SK-N-SH (cell line): ENCODE measurements at regions not wholly inside any gene's neighbourhood (a gene's known extent, or its start where the extent isn't known, plus 50 kb on each side); places are given as distances from the start of the nearest gene placed in this dataset.

ENCODE experiments used
- CTCF ChIA-PET: fragments of 300-600, 350-600 bp; formaldehyde crosslinking; extraction: SDS; loops from one replicate; lab custom pipeline; 2021; lab: Yijun Ruan, JAX
- POLR2A ChIA-PET: fragments of 350-600 bp; sonication (Branson Sonifier 250); formaldehyde crosslinking; extraction: SDS; loops from one replicate; lab custom pipeline; 2020; ENCODE audit warnings: antibody characterized with exemption, inconsistent platforms; lab: Yijun Ruan, JAX
- DNase-seq: peaks from one replicate; pipeline ENCODE4 v3.0.0; 2012
- H2AFZ ChIP-seq: fragments of 200-600 bp; sonication (generic); 2 replicates; pipeline ENCODE4 v1.8.1; 2016; ENCODE audit warnings: antibody characterized with exemption, mild to moderate bottlenecking, low read depth
- H3F3A ChIP-seq: fragments of 200-600 bp; sonication (generic); replicated peaks from 2 replicates; pipeline ENCODE3; 2016; ENCODE audit warnings: antibody characterized with exemption, mild to moderate bottlenecking; ENCODE audit not compliant: insufficient read depth
- H3K27ac ChIP-seq, 2 experiments: fragments of 200-500 bp in 1 of 2; fragments of 200-600 bp in 1 of 2; sonication (Bioruptor generic) in 1 of 2; sonication (generic), shearing (Covaris generic) in 1 of 2; 2 replicates each; pipeline versions ENCODE4 v1.5.1 to v1.6.1; 2014 to 2016; ENCODE audit warnings: low read depth in 2 of 2, inconsistent platforms in 1 of 2, low read length in 1 of 2, mild to moderate bottlenecking in 1 of 2, mixed read lengths in 1 of 2
- H3K27me3 ChIP-seq: fragments of 200-600 bp; sonication (generic), shearing (Covaris generic); 2 replicates; pipeline ENCODE4 v1.6.1; 2016; ENCODE audit warnings: mixed run types; ENCODE audit not compliant: insufficient read depth
- H3K36me3 ChIP-seq, 2 experiments: fragments of 200-500 bp in 1 of 2; fragments of 200-600 bp in 1 of 2; sonication (Bioruptor generic) in 1 of 2; sonication (generic) in 1 of 2; replicated peaks in 1 of 2; 2 replicates each; pipeline versions ENCODE3 to v1.5.1; 2014 to 2016; ENCODE audit warnings: low read length in 1 of 2, mild to moderate bottlenecking in 1 of 2; ENCODE audit not compliant: insufficient read depth in 2 of 2, control insufficient read depth in 1 of 2
- H3K4me1 ChIP-seq, 2 experiments: fragments of 200-500 bp in 1 of 2; fragments of 200-600 bp in 1 of 2; sonication (Bioruptor generic) in 1 of 2; sonication (generic), shearing (Covaris generic) in 1 of 2; 2 replicates each; pipeline versions ENCODE4 v1.5.1 to v1.6.1; 2014 to 2016; ENCODE audit warnings: low read depth in 1 of 2, low read length in 1 of 2, mixed run types in 1 of 2; ENCODE audit not compliant: insufficient read depth in 2 of 2, control insufficient read depth in 1 of 2
- H3K4me2 ChIP-seq: fragments of 200-600 bp; sonication (generic), shearing (Covaris generic); 2 replicates; pipeline ENCODE4 v1.6.1; 2017; ENCODE audit warnings: mixed run types
- H3K4me3 ChIP-seq, 2 experiments: fragments of 200-500 bp in 1 of 2; fragments of 200-600 bp in 1 of 2; sonication (Bioruptor generic) in 1 of 2; sonication (generic), shearing (Covaris generic) in 1 of 2; 2 replicates each; pipeline versions ENCODE4 v1.5.1 to v1.8.1; 2014 to 2016; ENCODE audit warnings: low read depth in 2 of 2, inconsistent platforms in 1 of 2, low read length in 1 of 2, mild to moderate bottlenecking in 1 of 2, mixed read lengths in 1 of 2, moderate library complexity in 1 of 2
- H3K79me2 ChIP-seq: fragments of 200-600 bp; sonication (generic); 2 replicates; pipeline ENCODE4 v1.8.1; 2017; ENCODE audit warnings: mild to moderate bottlenecking; ENCODE audit not compliant: insufficient read depth
- H3K9ac ChIP-seq: fragments of 200-600 bp; sonication (generic); 2 replicates; pipeline ENCODE4 v1.6.1; 2017; ENCODE audit warnings: mixed run types
- H3K9me2 ChIP-seq: fragments of 200-600 bp; sonication (generic); 2 replicates; pipeline ENCODE4 v1.6.1; 2017; ENCODE audit warnings: mixed run types
- H3K9me3 ChIP-seq: fragments of 200-600 bp; sonication (generic); 2 replicates; pipeline ENCODE4 v1.6.1; 2017; ENCODE audit warnings: mixed run types, mild to moderate bottlenecking, moderate library complexity
- H4K20me1 ChIP-seq: fragments of 200-600 bp; sonication (generic); 2 replicates; pipeline ENCODE4 v1.6.1; 2017; ENCODE audit warnings: mild to moderate bottlenecking, mixed run types; ENCODE audit not compliant: insufficient read depth
- FOXM1 ChIP-seq: IDR thresholded peaks from 2 replicates; pipeline ENCODE4 v1.4.0; 2012; ENCODE audit warnings: low read depth, mild to moderate bottlenecking
- MEF2A ChIP-seq: IDR thresholded peaks from 2 replicates; pipeline ENCODE4 v1.4.0; 2012; ENCODE audit warnings: low read depth, borderline replicate concordance
- PBX3 ChIP-seq: IDR thresholded peaks from 2 replicates; pipeline ENCODE4; 2012
- RAD21 ChIP-seq: IDR thresholded peaks from 2 replicates; pipeline ENCODE4 v1.6.1; 2012; ENCODE audit warnings: mild to moderate bottlenecking, low read length
- REST ChIP-seq: IDR thresholded peaks from 2 replicates; pipeline ENCODE4 v1.6.1; 2012; ENCODE audit warnings: mild to moderate bottlenecking, low read depth, low read length, moderate library complexity
- RFX5 ChIP-seq: IDR thresholded peaks from 2 replicates; pipeline ENCODE4 v1.6.1; 2012; ENCODE audit warnings: mild to moderate bottlenecking, improper control_type of control experiment, low read length
- SMC3 ChIP-seq: IDR thresholded peaks from 2 replicates; pipeline ENCODE4 v1.6.1; 2012; ENCODE audit warnings: low read depth, low read length, improper control_type of control experiment
- TAF1 ChIP-seq: IDR thresholded peaks from 2 replicates; pipeline ENCODE4 v1.6.1; 2012; ENCODE audit warnings: low read depth, mild to moderate bottlenecking, low read length, moderate library complexity, borderline replicate concordance
- TCF12 ChIP-seq: IDR thresholded peaks from 2 replicates; pipeline ENCODE4 v1.4.0; 2012
- WGBS: methylation state at CpG from one replicate; pipeline ENCODE4 v1.1.6; 2017; ENCODE audit warnings: low lambda C conversion rate; 5-methylcytosine and 5-hydroxymethylcytosine counted together
- TF ChIP-seq, protein P1 (sequence below): fragments of 200-600 bp; sonication (generic); IDR thresholded peaks from 2 replicates; pipeline ENCODE4 v1.6.1; 2017; ENCODE audit warnings: antibody characterized with exemption, mild to moderate bottlenecking, moderate library complexity
- TF ChIP-seq, protein P2 (sequence below): IDR thresholded peaks from 2 replicates; pipeline ENCODE4 v1.4.0; 2012; ENCODE audit warnings: low read depth, borderline replicate concordance

- H3K27ac ChIP-seq = no peak overlapping the region
- no peak overlapping the region for H3K4me2 ChIP-seq
- H4K20me1 ChIP-seq = no peaks in the 10 kb centered on the region
- ChIA-PET POLR2A (no interaction called here), CTCF (no interaction called here)
- no peak overlapping the region for H3K9ac ChIP-seq
- H3K27me3 ChIP-seq = no peaks in the 10 kb centered on the region
- TF ChIP-seq TCF12 (no peak), RAD21 (no peak), PBX3 (no peak), TAF1 (no peak), FOXM1 (no peak), REST (no peak), RFX5 (no peak), MEF2A (no peak), SMC3 (no peak)
- TF ChIP-seq, protein P1, sequence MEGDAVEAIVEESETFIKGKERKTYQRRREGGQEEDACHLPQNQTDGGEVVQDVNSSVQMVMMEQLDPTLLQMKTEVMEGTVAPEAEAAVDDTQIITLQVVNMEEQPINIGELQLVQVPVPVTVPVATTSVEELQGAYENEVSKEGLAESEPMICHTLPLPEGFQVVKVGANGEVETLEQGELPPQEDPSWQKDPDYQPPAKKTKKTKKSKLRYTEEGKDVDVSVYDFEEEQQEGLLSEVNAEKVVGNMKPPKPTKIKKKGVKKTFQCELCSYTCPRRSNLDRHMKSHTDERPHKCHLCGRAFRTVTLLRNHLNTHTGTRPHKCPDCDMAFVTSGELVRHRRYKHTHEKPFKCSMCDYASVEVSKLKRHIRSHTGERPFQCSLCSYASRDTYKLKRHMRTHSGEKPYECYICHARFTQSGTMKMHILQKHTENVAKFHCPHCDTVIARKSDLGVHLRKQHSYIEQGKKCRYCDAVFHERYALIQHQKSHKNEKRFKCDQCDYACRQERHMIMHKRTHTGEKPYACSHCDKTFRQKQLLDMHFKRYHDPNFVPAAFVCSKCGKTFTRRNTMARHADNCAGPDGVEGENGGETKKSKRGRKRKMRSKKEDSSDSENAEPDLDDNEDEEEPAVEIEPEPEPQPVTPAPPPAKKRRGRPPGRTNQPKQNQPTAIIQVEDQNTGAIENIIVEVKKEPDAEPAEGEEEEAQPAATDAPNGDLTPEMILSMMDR = no peak
- TF ChIP-seq, protein P2, sequence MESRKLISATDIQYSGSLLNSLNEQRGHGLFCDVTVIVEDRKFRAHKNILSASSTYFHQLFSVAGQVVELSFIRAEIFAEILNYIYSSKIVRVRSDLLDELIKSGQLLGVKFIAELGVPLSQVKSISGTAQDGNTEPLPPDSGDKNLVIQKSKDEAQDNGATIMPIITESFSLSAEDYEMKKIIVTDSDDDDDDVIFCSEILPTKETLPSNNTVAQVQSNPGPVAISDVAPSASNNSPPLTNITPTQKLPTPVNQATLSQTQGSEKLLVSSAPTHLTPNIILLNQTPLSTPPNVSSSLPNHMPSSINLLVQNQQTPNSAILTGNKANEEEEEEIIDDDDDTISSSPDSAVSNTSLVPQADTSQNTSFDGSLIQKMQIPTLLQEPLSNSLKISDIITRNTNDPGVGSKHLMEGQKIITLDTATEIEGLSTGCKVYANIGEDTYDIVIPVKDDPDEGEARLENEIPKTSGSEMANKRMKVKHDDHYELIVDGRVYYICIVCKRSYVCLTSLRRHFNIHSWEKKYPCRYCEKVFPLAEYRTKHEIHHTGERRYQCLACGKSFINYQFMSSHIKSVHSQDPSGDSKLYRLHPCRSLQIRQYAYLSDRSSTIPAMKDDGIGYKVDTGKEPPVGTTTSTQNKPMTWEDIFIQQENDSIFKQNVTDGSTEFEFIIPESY = no peak
- no peak overlapping the region for H2AFZ ChIP-seq
- DNase-seq = no peak
- no peaks in the 10 kb centered on the region for H3F3A ChIP-seq
- no peak overlapping the region for H3K4me3 ChIP-seq
- 72% methylated on average over 5 of the region's 5 CpGs for WGBS
- H3K79me2 ChIP-seq = no peaks in the 10 kb centered on the region
- H3K9me3 ChIP-seq = no peaks in the 10 kb centered on the region
- H3K9me2 ChIP-seq = no peaks in the 10 kb centered on the region
- H3K4me1 ChIP-seq = no peaks in the 10 kb centered on the region
- no peaks in the 10 kb centered on the region for H3K36me3 ChIP-seq
These were observed 219.1 kb upstream of the KLF6 start for GRCh38 chr10:4004144-4004543.
